ENCODE measurements at regions not wholly inside any gene's neighbourhood (a gene's known extent, or its start where the extent isn't known, plus 50 kb on each side); places are given as distances from the start of the nearest gene placed in this dataset.

DNA sequence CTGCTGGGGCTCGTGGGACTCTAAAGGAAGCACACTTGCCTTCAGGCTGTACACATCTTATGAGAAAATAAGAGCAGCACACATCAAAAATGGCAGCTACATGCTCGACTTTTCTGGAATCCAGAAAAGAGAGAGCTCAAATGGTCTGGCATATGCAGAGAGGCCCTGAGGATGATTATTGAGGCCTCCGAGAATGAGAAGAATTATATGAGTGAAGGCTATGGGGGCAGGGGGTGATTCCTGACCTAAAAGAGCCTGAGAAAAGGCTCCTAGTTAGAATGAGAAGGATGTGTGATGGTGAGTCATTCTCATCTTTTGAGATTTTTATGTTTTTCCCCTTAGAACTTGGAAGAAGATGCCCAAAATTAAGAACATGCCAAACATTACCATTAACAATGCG is 97.1 kb downstream of the HSPH1 start (continued):
- TF ChIP-seq, protein P1, sequence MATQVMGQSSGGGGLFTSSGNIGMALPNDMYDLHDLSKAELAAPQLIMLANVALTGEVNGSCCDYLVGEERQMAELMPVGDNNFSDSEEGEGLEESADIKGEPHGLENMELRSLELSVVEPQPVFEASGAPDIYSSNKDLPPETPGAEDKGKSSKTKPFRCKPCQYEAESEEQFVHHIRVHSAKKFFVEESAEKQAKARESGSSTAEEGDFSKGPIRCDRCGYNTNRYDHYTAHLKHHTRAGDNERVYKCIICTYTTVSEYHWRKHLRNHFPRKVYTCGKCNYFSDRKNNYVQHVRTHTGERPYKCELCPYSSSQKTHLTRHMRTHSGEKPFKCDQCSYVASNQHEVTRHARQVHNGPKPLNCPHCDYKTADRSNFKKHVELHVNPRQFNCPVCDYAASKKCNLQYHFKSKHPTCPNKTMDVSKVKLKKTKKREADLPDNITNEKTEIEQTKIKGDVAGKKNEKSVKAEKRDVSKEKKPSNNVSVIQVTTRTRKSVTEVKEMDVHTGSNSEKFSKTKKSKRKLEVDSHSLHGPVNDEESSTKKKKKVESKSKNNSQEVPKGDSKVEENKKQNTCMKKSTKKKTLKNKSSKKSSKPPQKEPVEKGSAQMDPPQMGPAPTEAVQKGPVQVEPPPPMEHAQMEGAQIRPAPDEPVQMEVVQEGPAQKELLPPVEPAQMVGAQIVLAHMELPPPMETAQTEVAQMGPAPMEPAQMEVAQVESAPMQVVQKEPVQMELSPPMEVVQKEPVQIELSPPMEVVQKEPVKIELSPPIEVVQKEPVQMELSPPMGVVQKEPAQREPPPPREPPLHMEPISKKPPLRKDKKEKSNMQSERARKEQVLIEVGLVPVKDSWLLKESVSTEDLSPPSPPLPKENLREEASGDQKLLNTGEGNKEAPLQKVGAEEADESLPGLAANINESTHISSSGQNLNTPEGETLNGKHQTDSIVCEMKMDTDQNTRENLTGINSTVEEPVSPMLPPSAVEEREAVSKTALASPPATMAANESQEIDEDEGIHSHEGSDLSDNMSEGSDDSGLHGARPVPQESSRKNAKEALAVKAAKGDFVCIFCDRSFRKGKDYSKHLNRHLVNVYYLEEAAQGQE (IDR thresholded peaks at IDR 0.05; ENCODE audit: low read depth, low read length): no peak
- TF ChIP-seq, protein P2, sequence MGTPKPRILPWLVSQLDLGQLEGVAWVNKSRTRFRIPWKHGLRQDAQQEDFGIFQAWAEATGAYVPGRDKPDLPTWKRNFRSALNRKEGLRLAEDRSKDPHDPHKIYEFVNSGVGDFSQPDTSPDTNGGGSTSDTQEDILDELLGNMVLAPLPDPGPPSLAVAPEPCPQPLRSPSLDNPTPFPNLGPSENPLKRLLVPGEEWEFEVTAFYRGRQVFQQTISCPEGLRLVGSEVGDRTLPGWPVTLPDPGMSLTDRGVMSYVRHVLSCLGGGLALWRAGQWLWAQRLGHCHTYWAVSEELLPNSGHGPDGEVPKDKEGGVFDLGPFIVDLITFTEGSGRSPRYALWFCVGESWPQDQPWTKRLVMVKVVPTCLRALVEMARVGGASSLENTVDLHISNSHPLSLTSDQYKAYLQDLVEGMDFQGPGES (IDR thresholded peaks at IDR 0.05; ENCODE audit: low read depth, low read length): no peak
- TF ChIP-seq JUND (IDR thresholded peaks at IDR 0.05) (no peak), MEF2A (IDR thresholded peaks at IDR 0.05; ENCODE audit: borderline replicate concordance, low read depth) (no peak), SIN3A (IDR thresholded peaks at IDR 0.05; ENCODE audit: borderline replicate concordance, low read depth, low read length) (no peak), TEAD4 (IDR thresholded peaks at IDR 0.05; ENCODE audit: borderline replicate concordance, insufficient read depth) (no peak)
- TF ChIP-seq, protein P3, sequence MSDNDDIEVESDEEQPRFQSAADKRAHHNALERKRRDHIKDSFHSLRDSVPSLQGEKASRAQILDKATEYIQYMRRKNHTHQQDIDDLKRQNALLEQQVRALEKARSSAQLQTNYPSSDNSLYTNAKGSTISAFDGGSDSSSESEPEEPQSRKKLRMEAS (IDR thresholded peaks at IDR 0.05; ENCODE audit: low read depth): no peak

DNA sequence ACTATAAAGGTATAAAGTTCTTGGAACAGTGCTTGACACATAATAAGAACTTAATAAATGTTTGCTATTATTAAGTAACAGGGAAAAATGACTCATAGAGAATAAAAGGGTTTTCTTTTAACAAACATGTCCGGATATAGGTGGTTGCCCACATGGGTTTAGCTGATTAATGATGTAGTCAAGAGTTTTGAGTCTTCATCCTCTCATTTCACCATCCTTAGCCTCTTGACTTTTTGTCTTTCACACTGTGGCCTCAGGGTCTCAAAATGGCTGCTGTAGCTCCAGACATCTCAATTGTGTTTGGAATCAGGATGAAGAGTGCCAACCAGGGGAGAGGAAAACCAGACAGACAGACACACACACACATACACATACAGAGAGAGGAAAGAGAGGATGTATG is 97.9 kb downstream of the HSPH1 start:
- 19% methylated on average over 1 of the region's 1 CpG for WGBS (ENCODE audit: low lambda C conversion rate)
- no peaks in the 10 kb centered on the region for H3K36me3 ChIP-seq (replicated peaks in 1 of 2; ENCODE audit: control insufficient read depth in 1 of 2, insufficient read depth in 2 of 2, low read length in 1 of 2)
- H3K4me2 ChIP-seq: no peak overlapping the region
- POLR2A ChIA-PET: no interaction called here
- no peaks in the 10 kb centered on the region for H3K9me3 ChIP-seq
- H3K4me3 ChIP-seq (ENCODE audit: low read depth in 2 of 2, low read length in 1 of 2): no peak overlapping the region
- no peak overlapping the region for H3K27ac ChIP-seq (ENCODE audit: low read depth in 2 of 2, low read length in 1 of 2)
- CTCF ChIA-PET: no interaction called here
- H3K27me3 ChIP-seq (ENCODE audit: insufficient read depth): no peaks in the 10 kb centered on the region
- TF ChIP-seq RCOR1 (IDR thresholded peaks at IDR 0.05; ENCODE audit: low read length) (no peak), NRF1 (IDR thresholded peaks at IDR 0.05; ENCODE audit: low read depth, low read length) (no peak), RAD21 (IDR thresholded peaks at IDR 0.05; ENCODE audit: low read length) (no peak)
- TF ChIP-seq, protein P4, sequence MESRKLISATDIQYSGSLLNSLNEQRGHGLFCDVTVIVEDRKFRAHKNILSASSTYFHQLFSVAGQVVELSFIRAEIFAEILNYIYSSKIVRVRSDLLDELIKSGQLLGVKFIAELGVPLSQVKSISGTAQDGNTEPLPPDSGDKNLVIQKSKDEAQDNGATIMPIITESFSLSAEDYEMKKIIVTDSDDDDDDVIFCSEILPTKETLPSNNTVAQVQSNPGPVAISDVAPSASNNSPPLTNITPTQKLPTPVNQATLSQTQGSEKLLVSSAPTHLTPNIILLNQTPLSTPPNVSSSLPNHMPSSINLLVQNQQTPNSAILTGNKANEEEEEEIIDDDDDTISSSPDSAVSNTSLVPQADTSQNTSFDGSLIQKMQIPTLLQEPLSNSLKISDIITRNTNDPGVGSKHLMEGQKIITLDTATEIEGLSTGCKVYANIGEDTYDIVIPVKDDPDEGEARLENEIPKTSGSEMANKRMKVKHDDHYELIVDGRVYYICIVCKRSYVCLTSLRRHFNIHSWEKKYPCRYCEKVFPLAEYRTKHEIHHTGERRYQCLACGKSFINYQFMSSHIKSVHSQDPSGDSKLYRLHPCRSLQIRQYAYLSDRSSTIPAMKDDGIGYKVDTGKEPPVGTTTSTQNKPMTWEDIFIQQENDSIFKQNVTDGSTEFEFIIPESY (IDR thresholded peaks at IDR 0.05; ENCODE audit: borderline replicate concordance, low read depth): no peak
- TF ChIP-seq, protein P1 (IDR thresholded peaks at IDR 0.05; ENCODE audit: low read depth, low read length): no peak
- H3F3A ChIP-seq (replicated peaks; ENCODE audit: insufficient read depth): no peaks in the 10 kb centered on the region
- H2AFZ ChIP-seq (ENCODE audit: low read depth): no peak overlapping the region
- H3K9ac ChIP-seq: no peak overlapping the region
- DNase-seq: no peak
- peaks cover 0 to 14% of the 10 kb centered on the region in 2 experiments; a peak in 1 of 4 replicates for H3K4me1 ChIP-seq (ENCODE audit: control insufficient read depth in 1 of 2, insufficient read depth in 2 of 2, low read depth in 1 of 2, low read length in 1 of 2)
- H3K79me2 ChIP-seq (ENCODE audit: insufficient read depth): no peaks in the 10 kb centered on the region
- H3K9me2 ChIP-seq: no peaks in the 10 kb centered on the region
- H4K20me1 ChIP-seq (ENCODE audit: insufficient read depth): no peaks in the 10 kb centered on the region
